Fibroblast of lung (primary cell): ENCODE measurements at regions not wholly inside any gene's neighbourhood (a gene's known extent, or its start where the extent isn't known, plus 50 kb on each side); places are given as distances from the start of the nearest gene placed in this dataset.

Experiments
- CTCF ChIP-seq, 2 donors: IDR thresholded peaks in 1 of 2; conservative IDR thresholded peaks in 1 of 2; 1 replicate in 1 of 2; 2 replicates in 1 of 2; pipeline ENCODE4 v1.5.1; 2011 to 2012; ENCODE audit warnings: low read length in 2 of 2, control low read depth in 1 of 2, inconsistent platforms in 1 of 2, low read depth in 1 of 2, mild to moderate bottlenecking in 1 of 2
- EZH2 ChIP-seq: IDR thresholded peaks from 2 replicates; pipeline ENCODE4 v1.5.1; 2012; ENCODE audit warnings: low read length, control low read depth, mild to moderate bottlenecking; ENCODE audit errors: missing control alignments

GRCh38 chr22:48683640-48684039 is 1144.0 kb downstream of the BRD1 start:
- TF ChIP-seq CTCF (conservative IDR thresholded peaks at IDR 0.05 in 1 of 2, IDR thresholded peaks at IDR 0.05 in 1 of 2; ENCODE audit: low read depth in 1 of 2, low read length in 2 of 2) (no peak), EZH2 (no peak)
